ENCODE measurements at regions not wholly inside any gene's neighbourhood (a gene's known extent, or its start where the extent isn't known, plus 50 kb on each side); places are given as distances from the start of the nearest gene placed in this dataset.
"Not testable (repeated sequence)": the region's sequence is repeated elsewhere in the genome, so short reads cannot be mapped to it uniquely, and the experiment has no call there.

DNA sequence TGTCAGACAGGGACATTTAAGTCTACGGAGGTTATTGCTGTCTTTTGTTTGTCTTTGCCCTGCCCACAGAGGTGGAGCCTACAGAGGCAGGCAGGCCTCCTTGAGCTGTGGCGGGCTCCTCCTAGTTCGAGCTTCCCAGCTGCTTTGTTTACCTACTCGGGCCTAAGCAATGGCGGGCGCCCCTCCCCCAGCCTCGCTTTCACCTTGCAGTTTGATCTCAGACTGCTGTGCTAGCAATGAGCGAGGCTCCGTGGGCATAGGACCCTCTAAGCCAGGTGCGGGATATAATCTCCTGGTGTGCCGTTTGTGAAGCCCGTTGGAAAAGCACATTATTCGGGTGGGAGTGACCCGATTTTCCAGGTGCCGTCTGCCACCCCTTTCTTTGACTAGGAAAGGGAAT, 125.0 kb downstream of the PRL start:
- TF ChIP-seq, protein P1, sequence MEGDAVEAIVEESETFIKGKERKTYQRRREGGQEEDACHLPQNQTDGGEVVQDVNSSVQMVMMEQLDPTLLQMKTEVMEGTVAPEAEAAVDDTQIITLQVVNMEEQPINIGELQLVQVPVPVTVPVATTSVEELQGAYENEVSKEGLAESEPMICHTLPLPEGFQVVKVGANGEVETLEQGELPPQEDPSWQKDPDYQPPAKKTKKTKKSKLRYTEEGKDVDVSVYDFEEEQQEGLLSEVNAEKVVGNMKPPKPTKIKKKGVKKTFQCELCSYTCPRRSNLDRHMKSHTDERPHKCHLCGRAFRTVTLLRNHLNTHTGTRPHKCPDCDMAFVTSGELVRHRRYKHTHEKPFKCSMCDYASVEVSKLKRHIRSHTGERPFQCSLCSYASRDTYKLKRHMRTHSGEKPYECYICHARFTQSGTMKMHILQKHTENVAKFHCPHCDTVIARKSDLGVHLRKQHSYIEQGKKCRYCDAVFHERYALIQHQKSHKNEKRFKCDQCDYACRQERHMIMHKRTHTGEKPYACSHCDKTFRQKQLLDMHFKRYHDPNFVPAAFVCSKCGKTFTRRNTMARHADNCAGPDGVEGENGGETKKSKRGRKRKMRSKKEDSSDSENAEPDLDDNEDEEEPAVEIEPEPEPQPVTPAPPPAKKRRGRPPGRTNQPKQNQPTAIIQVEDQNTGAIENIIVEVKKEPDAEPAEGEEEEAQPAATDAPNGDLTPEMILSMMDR (IDR thresholded peaks at IDR 0.05) = not testable (repeated sequence)
- not testable (repeated sequence) for TF ChIP-seq POLR2AphosphoS5 (IDR thresholded peaks at IDR 0.05; ENCODE audit: insufficient read depth in 1 of 2, low read depth in 1 of 2)
